Nephron (organoid): ENCODE measurements at regions not wholly inside any gene's neighbourhood (a gene's known extent, or its start where the extent isn't known, plus 50 kb on each side); places are given as distances from the start of the nearest gene placed in this dataset.
A peak's percentile ranks its signal among the peaks of the same experiment; 100 is the strongest.

Experiments
- H3K27ac Mint-ChIP-seq, 3 experiments: 2 replicates each; pipeline ENCODE4 v1.8.0; 2020; ENCODE audit warnings: mixed read lengths in 3 of 3, mild to moderate bottlenecking in 2 of 3, moderate library complexity in 1 of 3
- H3K27me3 Mint-ChIP-seq: 2 replicates; pipeline ENCODE4 v1.8.0; 2021; ENCODE audit warnings: low read depth, mild to moderate bottlenecking, moderate library complexity, mixed read lengths
- H3K36me3 Mint-ChIP-seq: 2 replicates; pipeline ENCODE4 v1.8.0; 2020; ENCODE audit warnings: low read depth, mixed read lengths
- H3K4me1 Mint-ChIP-seq: 2 replicates; pipeline ENCODE4 v1.8.0; 2020; ENCODE audit warnings: mixed read lengths
- H3K4me3 Mint-ChIP-seq, 3 experiments: 2 replicates each; pipeline ENCODE4 v1.8.0; 2020; ENCODE audit warnings: mild to moderate bottlenecking in 3 of 3, mixed read lengths in 3 of 3, moderate library complexity in 2 of 3
- H3K9me3 Mint-ChIP-seq: 2 replicates; pipeline ENCODE4 v1.8.0; 2020; ENCODE audit warnings: mixed read lengths
- TF ChIP-seq, protein P1 (sequence below), 3 experiments: fragments of 200-600 bp; sonication (generic); IDR thresholded peaks; one replicate each; pipeline ENCODE4 v1.5.0; 2021; ENCODE audit warnings: antibody characterized with exemption in 3 of 3; ENCODE audit not compliant: unreplicated experiment in 3 of 3

DNA sequence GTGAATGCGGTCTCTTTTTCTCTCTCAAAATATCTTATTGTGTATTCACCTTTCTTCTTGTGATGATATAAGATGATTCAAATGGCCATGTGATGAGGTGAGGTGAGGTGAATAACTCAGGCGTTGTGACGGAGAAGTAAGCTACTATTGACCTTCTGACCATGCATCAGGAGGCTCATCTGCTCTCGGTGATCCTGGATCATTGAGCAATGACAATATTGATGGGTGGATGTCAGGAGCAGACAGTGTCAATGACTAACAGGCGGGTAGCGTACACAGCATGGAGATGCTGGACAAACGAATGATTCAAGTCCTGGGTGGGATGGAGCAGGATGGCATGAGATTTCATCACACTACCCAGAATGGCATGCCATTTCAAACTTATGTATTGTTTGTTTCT, 119.6 kb downstream of the PXDC1 start:
- Mint-ChIP-seq H3K36me3 (no peaks in the 10 kb centered on the region), H3K9me3 (no peaks in the 10 kb centered on the region), H3K27me3 (peaks cover 26% of the 10 kb centered on the region), H3K4me1 (peaks cover 10% of the 10 kb centered on the region), H3K27ac (no peak overlapping the region), H3K4me3 (no peak overlapping the region)
- TF ChIP-seq, protein P1, sequence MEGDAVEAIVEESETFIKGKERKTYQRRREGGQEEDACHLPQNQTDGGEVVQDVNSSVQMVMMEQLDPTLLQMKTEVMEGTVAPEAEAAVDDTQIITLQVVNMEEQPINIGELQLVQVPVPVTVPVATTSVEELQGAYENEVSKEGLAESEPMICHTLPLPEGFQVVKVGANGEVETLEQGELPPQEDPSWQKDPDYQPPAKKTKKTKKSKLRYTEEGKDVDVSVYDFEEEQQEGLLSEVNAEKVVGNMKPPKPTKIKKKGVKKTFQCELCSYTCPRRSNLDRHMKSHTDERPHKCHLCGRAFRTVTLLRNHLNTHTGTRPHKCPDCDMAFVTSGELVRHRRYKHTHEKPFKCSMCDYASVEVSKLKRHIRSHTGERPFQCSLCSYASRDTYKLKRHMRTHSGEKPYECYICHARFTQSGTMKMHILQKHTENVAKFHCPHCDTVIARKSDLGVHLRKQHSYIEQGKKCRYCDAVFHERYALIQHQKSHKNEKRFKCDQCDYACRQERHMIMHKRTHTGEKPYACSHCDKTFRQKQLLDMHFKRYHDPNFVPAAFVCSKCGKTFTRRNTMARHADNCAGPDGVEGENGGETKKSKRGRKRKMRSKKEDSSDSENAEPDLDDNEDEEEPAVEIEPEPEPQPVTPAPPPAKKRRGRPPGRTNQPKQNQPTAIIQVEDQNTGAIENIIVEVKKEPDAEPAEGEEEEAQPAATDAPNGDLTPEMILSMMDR (IDR thresholded peaks at IDR 0.05; ENCODE audit: unreplicated experiment in 3 of 3): no peak

- H3K4me1 Mint-ChIP-seq: peaks cover 10% of the 10 kb centered on the region
- H3K9me3 Mint-ChIP-seq: no peaks in the 10 kb centered on the region
- H3K4me3 Mint-ChIP-seq: no peak overlapping the region
- peaks cover 26% of the 10 kb centered on the region for H3K27me3 Mint-ChIP-seq
- no peaks in the 10 kb centered on the region for H3K36me3 Mint-ChIP-seq
- TF ChIP-seq, protein P1 (IDR thresholded peaks at IDR 0.05; ENCODE audit: unreplicated experiment in 3 of 3): no peak
- no peak overlapping the region for H3K27ac Mint-ChIP-seq
Observed at GRCh38 chr6:3631186-3631585, 120.3 kb downstream of the PXDC1 start.

DNA sequence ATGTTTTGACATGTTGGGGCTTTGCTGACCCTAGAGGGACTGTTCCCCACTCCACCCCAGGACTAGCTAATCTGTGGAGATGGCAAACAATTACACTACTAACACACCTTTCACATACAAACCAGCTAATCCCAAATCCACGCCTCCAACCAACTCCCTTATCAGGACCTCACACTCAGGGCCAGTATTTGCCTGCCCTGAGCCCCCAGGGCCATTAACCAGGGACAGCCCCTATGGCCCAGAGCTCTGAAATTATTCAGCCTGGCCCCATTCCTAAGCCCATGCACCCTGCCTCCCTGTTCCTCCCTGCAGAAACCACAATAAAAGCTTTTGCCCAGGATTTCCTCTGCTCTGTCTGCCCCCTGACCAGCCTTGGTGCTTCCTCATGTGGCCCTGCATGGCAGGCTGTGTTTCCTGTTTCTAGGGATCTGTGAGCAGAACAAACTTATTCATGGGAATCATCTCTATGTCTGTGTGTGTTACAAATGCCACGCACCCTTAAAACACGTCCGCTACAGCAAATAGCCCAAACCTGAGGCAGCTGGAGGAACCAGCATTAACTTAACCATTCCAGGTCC, 121.2 kb downstream of the PXDC1 start:
- TF ChIP-seq, protein P1 (IDR thresholded peaks at IDR 0.05; ENCODE audit: unreplicated experiment in 3 of 3): no peak
- Mint-ChIP-seq H3K27ac (peak overlapping the region in 1 of 3 experiments; percentile 11), H3K27me3 (peaks cover 22% of the 10 kb centered on the region), H3K4me3 (no peak overlapping the region), H3K4me1 (peaks cover 10% of the 10 kb centered on the region), H3K9me3 (no peaks in the 10 kb centered on the region), H3K36me3 (no peaks in the 10 kb centered on the region)

GRCh38 chr6:3627956-3628835, 123.3 kb downstream of the PXDC1 start:
- H3K27ac Mint-ChIP-seq: no peak overlapping the region
- TF ChIP-seq, protein P1 (IDR thresholded peaks at IDR 0.05; ENCODE audit: unreplicated experiment in 3 of 3): no peak
- H3K4me1 Mint-ChIP-seq: peaks cover 15% of the 10 kb centered on the region
- no peak overlapping the region for H3K4me3 Mint-ChIP-seq
- peaks cover 22% of the 10 kb centered on the region for H3K27me3 Mint-ChIP-seq
- no peaks in the 10 kb centered on the region for H3K9me3 Mint-ChIP-seq
- no peaks in the 10 kb centered on the region for H3K36me3 Mint-ChIP-seq

- Mint-ChIP-seq H3K9me3 (no peaks in the 10 kb centered on the region), H3K27ac (no peak overlapping the region), H3K4me3 (no peak overlapping the region), H3K36me3 (no peaks in the 10 kb centered on the region), H3K4me1 (peaks cover 15% of the 10 kb centered on the region), H3K27me3 (peaks cover 22% of the 10 kb centered on the region)
- TF ChIP-seq, protein P1 (IDR thresholded peaks at IDR 0.05; ENCODE audit: unreplicated experiment in 3 of 3): no peak
Observed at GRCh38 chr6:3627501-3627900, 124.0 kb downstream of the PXDC1 start.
